Neural crest cell (in vitro differentiated cells): ENCODE measurements at regions not wholly inside any gene's neighbourhood (a gene's known extent, or its start where the extent isn't known, plus 50 kb on each side); places are given as distances from the start of the nearest gene placed in this dataset.

Experiments used
- DNase-seq: peaks from one replicate; pipeline ENCODE4 v3.0.0; 2021; ENCODE audit warnings: low read depth, mixed read lengths, low spot score
- H3K27ac Mint-ChIP-seq: one replicate; pipeline ENCODE4 v1.8.0; 2021; ENCODE audit warnings: mild to moderate bottlenecking, mixed read lengths; ENCODE audit not compliant: unreplicated experiment
- H3K27me3 Mint-ChIP-seq: 2 replicates; pipeline ENCODE4 v1.8.0; 2021; ENCODE audit warnings: low read depth, mild to moderate bottlenecking, mixed read lengths
- H3K36me3 Mint-ChIP-seq: 2 replicates; pipeline ENCODE4 v1.8.0; 2021; ENCODE audit warnings: low read depth, mild to moderate bottlenecking, mixed read lengths
- H3K4me1 Mint-ChIP-seq: 2 replicates; pipeline ENCODE4 v1.8.0; 2021; ENCODE audit warnings: mixed read lengths
- H3K4me3 Mint-ChIP-seq: one replicate; pipeline ENCODE4 v1.8.0; 2021; ENCODE audit warnings: mild to moderate bottlenecking, mixed read lengths
- H3K9me3 Mint-ChIP-seq: 2 replicates; pipeline ENCODE4 v1.8.0; 2021; ENCODE audit warnings: mixed read lengths
- CTCF ChIP-seq: fragments of 200-600 bp; sonication (generic); conservative IDR thresholded peaks from 2 replicates; pipeline ENCODE4 v1.5.0; 2021; ENCODE audit warnings: antibody characterized with exemption, mild to moderate bottlenecking

GRCh38 chr10:57786850-57787750 is 480.6 kb downstream of the IPMK start:
- H3K4me1 Mint-ChIP-seq, result no peaks in the 10 kb centered on the region
- no peak for DNase-seq
- TF ChIP-seq CTCF, result no peak
- no peak overlapping the region for H3K4me3 Mint-ChIP-seq
- no peaks in the 10 kb centered on the region for H3K9me3 Mint-ChIP-seq
- H3K27ac Mint-ChIP-seq, result no peak overlapping the region
- H3K36me3 Mint-ChIP-seq, result no peaks in the 10 kb centered on the region
- no peaks in the 10 kb centered on the region for H3K27me3 Mint-ChIP-seq

GRCh38 chr10:57786331-57786730 is 481.4 kb downstream of the IPMK start:
- no peaks in the 10 kb centered on the region for H3K27me3 Mint-ChIP-seq
- no peaks in the 10 kb centered on the region for H3K4me1 Mint-ChIP-seq
- no peaks in the 10 kb centered on the region for H3K36me3 Mint-ChIP-seq
- no peak overlapping the region for H3K27ac Mint-ChIP-seq
- no peak for TF ChIP-seq CTCF
- no peaks in the 10 kb centered on the region for H3K9me3 Mint-ChIP-seq
- no peak for DNase-seq
- H3K4me3 Mint-ChIP-seq, result no peak overlapping the region

- Mint-ChIP-seq H3K27me3 (no peaks in the 10 kb centered on the region), H3K27ac (no peak overlapping the region), H3K4me3 (no peak overlapping the region), H3K9me3 (no peaks in the 10 kb centered on the region), H3K36me3 (no peaks in the 10 kb centered on the region), H3K4me1 (no peaks in the 10 kb centered on the region)
- no peak for TF ChIP-seq CTCF
- no peak for DNase-seq
Observed at GRCh38 chr10:57785546-57785945, 482.1 kb downstream of the IPMK start.

GRCh38 chr10:57785068-57785467 is 482.6 kb downstream of the IPMK start:
- no peak for DNase-seq
- no peaks in the 10 kb centered on the region for H3K36me3 Mint-ChIP-seq
- no peak overlapping the region for H3K4me3 Mint-ChIP-seq
- H3K4me1 Mint-ChIP-seq, result no peaks in the 10 kb centered on the region
- TF ChIP-seq CTCF, result no peak
- no peak overlapping the region for H3K27ac Mint-ChIP-seq
- no peaks in the 10 kb centered on the region for H3K27me3 Mint-ChIP-seq
- H3K9me3 Mint-ChIP-seq, result no peaks in the 10 kb centered on the region

- H3K27me3 Mint-ChIP-seq, result no peaks in the 10 kb centered on the region
- H3K4me1 Mint-ChIP-seq, result no peaks in the 10 kb centered on the region
- H3K36me3 Mint-ChIP-seq, result peaks cover 5% of the 10 kb centered on the region
- peaks cover 11% of the 10 kb centered on the region for H3K9me3 Mint-ChIP-seq
- TF ChIP-seq CTCF, result no peak
- no peak overlapping the region for H3K27ac Mint-ChIP-seq
- no peak for DNase-seq
- H3K4me3 Mint-ChIP-seq, result no peak overlapping the region
Observed at GRCh38 chr10:57776688-57777432, 490.8 kb downstream of the IPMK start.
